SK-N-SH (cell line): ENCODE measurements at regions not wholly inside any gene's neighbourhood (a gene's known extent, or its start where the extent isn't known, plus 50 kb on each side); places are given as distances from the start of the nearest gene placed in this dataset.

Experiments
- CTCF ChIA-PET: fragments of 300-600, 350-600 bp; formaldehyde crosslinking; extraction: SDS; loops from one replicate; lab custom pipeline; 2021; lab: Yijun Ruan, JAX
- POLR2A ChIA-PET: fragments of 350-600 bp; sonication (Branson Sonifier 250); formaldehyde crosslinking; extraction: SDS; loops from one replicate; lab custom pipeline; 2020; ENCODE audit warnings: antibody characterized with exemption, inconsistent platforms; lab: Yijun Ruan, JAX
- DNase-seq: peaks from one replicate; pipeline ENCODE4 v3.0.0; 2012
- H2AFZ ChIP-seq: fragments of 200-600 bp; sonication (generic); 2 replicates; pipeline ENCODE4 v1.8.1; 2016; ENCODE audit warnings: antibody characterized with exemption, mild to moderate bottlenecking, low read depth
- H3F3A ChIP-seq: fragments of 200-600 bp; sonication (generic); replicated peaks from 2 replicates; pipeline ENCODE3; 2016; ENCODE audit warnings: antibody characterized with exemption, mild to moderate bottlenecking; ENCODE audit not compliant: insufficient read depth
- H3K27ac ChIP-seq, 2 experiments: fragments of 200-500 bp in 1 of 2; fragments of 200-600 bp in 1 of 2; sonication (Bioruptor generic) in 1 of 2; sonication (generic), shearing (Covaris generic) in 1 of 2; 2 replicates each; pipeline versions ENCODE4 v1.5.1 to v1.6.1; 2014 to 2016; ENCODE audit warnings: low read depth in 2 of 2, inconsistent platforms in 1 of 2, low read length in 1 of 2, mild to moderate bottlenecking in 1 of 2, mixed read lengths in 1 of 2
- H3K27me3 ChIP-seq: fragments of 200-600 bp; sonication (generic), shearing (Covaris generic); 2 replicates; pipeline ENCODE4 v1.6.1; 2016; ENCODE audit warnings: mixed run types; ENCODE audit not compliant: insufficient read depth
- H3K36me3 ChIP-seq, 2 experiments: fragments of 200-500 bp in 1 of 2; fragments of 200-600 bp in 1 of 2; sonication (Bioruptor generic) in 1 of 2; sonication (generic) in 1 of 2; replicated peaks in 1 of 2; 2 replicates each; pipeline versions ENCODE3 to v1.5.1; 2014 to 2016; ENCODE audit warnings: low read length in 1 of 2, mild to moderate bottlenecking in 1 of 2; ENCODE audit not compliant: insufficient read depth in 2 of 2, control insufficient read depth in 1 of 2
- H3K4me1 ChIP-seq, 2 experiments: fragments of 200-500 bp in 1 of 2; fragments of 200-600 bp in 1 of 2; sonication (Bioruptor generic) in 1 of 2; sonication (generic), shearing (Covaris generic) in 1 of 2; 2 replicates each; pipeline versions ENCODE4 v1.5.1 to v1.6.1; 2014 to 2016; ENCODE audit warnings: low read depth in 1 of 2, low read length in 1 of 2, mixed run types in 1 of 2; ENCODE audit not compliant: insufficient read depth in 2 of 2, control insufficient read depth in 1 of 2
- H3K4me2 ChIP-seq: fragments of 200-600 bp; sonication (generic), shearing (Covaris generic); 2 replicates; pipeline ENCODE4 v1.6.1; 2017; ENCODE audit warnings: mixed run types
- H3K4me3 ChIP-seq, 2 experiments: fragments of 200-500 bp in 1 of 2; fragments of 200-600 bp in 1 of 2; sonication (Bioruptor generic) in 1 of 2; sonication (generic), shearing (Covaris generic) in 1 of 2; 2 replicates each; pipeline versions ENCODE4 v1.5.1 to v1.8.1; 2014 to 2016; ENCODE audit warnings: low read depth in 2 of 2, inconsistent platforms in 1 of 2, low read length in 1 of 2, mild to moderate bottlenecking in 1 of 2, mixed read lengths in 1 of 2, moderate library complexity in 1 of 2
- H3K79me2 ChIP-seq: fragments of 200-600 bp; sonication (generic); 2 replicates; pipeline ENCODE4 v1.8.1; 2017; ENCODE audit warnings: mild to moderate bottlenecking; ENCODE audit not compliant: insufficient read depth
- H3K9ac ChIP-seq: fragments of 200-600 bp; sonication (generic); 2 replicates; pipeline ENCODE4 v1.6.1; 2017; ENCODE audit warnings: mixed run types
- H3K9me2 ChIP-seq: fragments of 200-600 bp; sonication (generic); 2 replicates; pipeline ENCODE4 v1.6.1; 2017; ENCODE audit warnings: mixed run types
- H3K9me3 ChIP-seq: fragments of 200-600 bp; sonication (generic); 2 replicates; pipeline ENCODE4 v1.6.1; 2017; ENCODE audit warnings: mixed run types, mild to moderate bottlenecking, moderate library complexity
- H4K20me1 ChIP-seq: fragments of 200-600 bp; sonication (generic); 2 replicates; pipeline ENCODE4 v1.6.1; 2017; ENCODE audit warnings: mild to moderate bottlenecking, mixed run types; ENCODE audit not compliant: insufficient read depth
- CTCF ChIP-seq: fragments of 200-600 bp; sonication (generic); IDR thresholded peaks from 2 replicates; pipeline ENCODE4 v1.6.1; 2017; ENCODE audit warnings: antibody characterized with exemption, mild to moderate bottlenecking, moderate library complexity
- EP300 ChIP-seq, 2 experiments: IDR thresholded peaks; 2 replicates each; pipeline versions ENCODE4 v1.4.0 to v1.6.1; 2012; ENCODE audit warnings: borderline replicate concordance in 1 of 2, low read depth in 1 of 2, low read length in 1 of 2
- EZH2phosphoT487 ChIP-seq: fragments of 200-600 bp; sonication (generic); IDR thresholded peaks from 2 replicates; pipeline ENCODE4 v1.6.1; 2017; ENCODE audit warnings: low read depth, mixed run types, mild to moderate bottlenecking, antibody characterized with exemption, moderate library complexity, borderline replicate concordance
- GABPA ChIP-seq: IDR thresholded peaks from 2 replicates; pipeline ENCODE4 v1.4.0; 2012; ENCODE audit warnings: low read depth, mild to moderate bottlenecking
- GATA2 ChIP-seq: sonication (generic); formaldehyde crosslinking; IDR thresholded peaks from 2 replicates; pipeline ENCODE4 v1.5.0; 2020; ENCODE audit warnings: mild to moderate bottlenecking, missing genetic modification reagents
- IRF3 ChIP-seq: fragments of 150-350 bp; IDR thresholded peaks from 2 replicates; pipeline ENCODE4 v1.6.1; 2016; ENCODE audit warnings: mild to moderate bottlenecking, low read depth, low read length
- JUND ChIP-seq: IDR thresholded peaks from 2 replicates; pipeline ENCODE4 v1.4.0; 2012
- MAX ChIP-seq: IDR thresholded peaks from 2 replicates; pipeline ENCODE4 v1.4.0; 2012; ENCODE audit warnings: low read depth
- NFIC ChIP-seq: IDR thresholded peaks from 2 replicates; pipeline ENCODE4 v1.4.0; 2012; ENCODE audit warnings: borderline replicate concordance
- NRF1 ChIP-seq: IDR thresholded peaks from 2 replicates; pipeline ENCODE4 v1.6.1; 2012; ENCODE audit warnings: low read depth, mild to moderate bottlenecking, low read length
- RAD21 ChIP-seq: IDR thresholded peaks from 2 replicates; pipeline ENCODE4 v1.6.1; 2012; ENCODE audit warnings: mild to moderate bottlenecking, low read length
- TAF1 ChIP-seq: IDR thresholded peaks from 2 replicates; pipeline ENCODE4 v1.6.1; 2012; ENCODE audit warnings: low read depth, mild to moderate bottlenecking, low read length, moderate library complexity, borderline replicate concordance
- USF1 ChIP-seq: IDR thresholded peaks from 2 replicates; pipeline ENCODE4 v1.4.0; 2012; ENCODE audit warnings: low read depth, borderline replicate concordance
- USF2 ChIP-seq: fragments of 150-350 bp; IDR thresholded peaks from 2 replicates; pipeline ENCODE4 v1.6.1; 2017; ENCODE audit warnings: antibody characterized with exemption, low read length, low read depth, borderline replicate concordance
- YY1 ChIP-seq: IDR thresholded peaks from 2 replicates; pipeline ENCODE4 v1.4.0; 2012; ENCODE audit warnings: low read depth, mild to moderate bottlenecking
- ZBTB33 ChIP-seq: IDR thresholded peaks from 2 replicates; pipeline ENCODE4 v1.4.0; 2012; ENCODE audit warnings: low read depth, borderline replicate concordance
- WGBS: methylation state at CpG from one replicate; pipeline ENCODE4 v1.1.6; 2017; ENCODE audit warnings: low lambda C conversion rate; 5-methylcytosine and 5-hydroxymethylcytosine counted together

- Histone ChIP-seq H2AFZ (no peak overlapping the region), H3K27ac (no peak overlapping the region), H3F3A (no peaks in the 10 kb centered on the region), H3K79me2 (no peaks in the 10 kb centered on the region), H3K9me3 (no peaks in the 10 kb centered on the region), H3K4me3 (no peak overlapping the region), H3K36me3 (no peaks in the 10 kb centered on the region), H4K20me1 (no peaks in the 10 kb centered on the region), H3K9me2 (no peaks in the 10 kb centered on the region), H3K27me3 (no peaks in the 10 kb centered on the region), H3K4me2 (no peak overlapping the region), H3K9ac (no peak overlapping the region), H3K4me1 (no peaks in the 10 kb centered on the region)
- ChIA-PET CTCF (interaction anchor here (1.6 to 2.3 kb wide), 2 partner anchors 88 to 302 kb away, joined by 4 to 12 read pairs; no protein-coding TSS in a partner anchor), POLR2A (no interaction called here)
- TF ChIP-seq IRF3 (no peak), RAD21 (no peak), GABPA (no peak), NFIC (no peak), CTCF (no peak), JUND (no peak), USF1 (no peak), MAX (no peak), GATA2 (CRISPR knock-in tag) (no peak), USF2 (no peak), YY1 (no peak), EZH2phosphoT487 (no peak), TAF1 (no peak), ZBTB33 (no peak), NRF1 (no peak), EP300 (IDR thresholded peaks at IDR 0.05; ENCODE audit: borderline replicate concordance in 1 of 2, low read depth in 1 of 2, low read length in 1 of 2) (no peak)
- DNase-seq, result no peak
- 65% methylated on average over 7 of the region's 7 CpGs for WGBS
Observed at GRCh38 chr3:8413337-8413926, 88.2 kb upstream of the LMCD1 start.
